HEK293 (cell line): ENCODE measurements at regions not wholly inside any gene's neighbourhood (a gene's known extent, or its start where the extent isn't known, plus 50 kb on each side); places are given as distances from the start of the nearest gene placed in this dataset.
"Not testable (repeated sequence)": the region's sequence is repeated elsewhere in the genome, so short reads cannot be mapped to it uniquely, and the experiment has no call there.

ENCODE experiments used
- CTCF ChIP-seq: fragments of 450-650 bp; formaldehyde crosslinking; IDR thresholded peaks from 2 replicates; pipeline ENCODE4 v1.5.1; 2016; ENCODE audit warnings: missing biosample characterization, missing genetic modification characterization
- ELK4 ChIP-seq: IDR thresholded peaks from 2 replicates; pipeline ENCODE4 v1.6.1; 2011; ENCODE audit warnings: mild to moderate bottlenecking, low read depth, low read length, borderline replicate concordance
- TRIM28 ChIP-seq: IDR thresholded peaks from 2 replicates; pipeline ENCODE4 v1.6.1; 2011; ENCODE audit warnings: low read length, control low read depth, borderline replicate concordance
- ZBTB1 ChIP-seq: fragments of 450-650 bp; formaldehyde crosslinking; IDR thresholded peaks from 2 replicates; pipeline ENCODE4 v1.5.1; 2016; ENCODE audit warnings: missing biosample characterization, missing genetic modification characterization
- ZFP3 ChIP-seq: fragments of 450-650 bp; formaldehyde crosslinking; IDR thresholded peaks from 2 replicates; pipeline ENCODE4 v1.5.1; 2016; ENCODE audit warnings: low read depth, missing biosample characterization, missing genetic modification characterization
- ZNF140 ChIP-seq: fragments of 450-650 bp; formaldehyde crosslinking; IDR thresholded peaks from 2 replicates; pipeline ENCODE4 v1.5.1; 2016; ENCODE audit warnings: missing biosample characterization, missing genetic modification characterization
- ZNF2 ChIP-seq: fragments of 450-650 bp; formaldehyde crosslinking; IDR thresholded peaks from 2 replicates; pipeline ENCODE4 v1.5.1; 2016; ENCODE audit warnings: missing biosample characterization, missing genetic modification characterization
- ZNF274 ChIP-seq, 2 experiments: fragments of 200-500 bp in 1 of 2; fragments of 450-650 bp in 1 of 2; sonication (Bioruptor generic) in 1 of 2; formaldehyde crosslinking in 1 of 2; IDR thresholded peaks; 2 replicates each; pipeline versions ENCODE4 v1.5.1 to v1.6.1; 2014 to 2016; ENCODE audit warnings: borderline replicate concordance in 1 of 2, inconsistent platforms in 1 of 2, low read length in 1 of 2, missing biosample characterization in 1 of 2, missing genetic modification characterization in 1 of 2
- ZNF658 ChIP-seq: fragments of 450-650 bp; formaldehyde crosslinking; IDR thresholded peaks from 2 replicates; pipeline ENCODE4; 2016; ENCODE audit warnings: missing biosample characterization, missing genetic modification characterization
- ZNF768 ChIP-seq: fragments of 450-650 bp; formaldehyde crosslinking; IDR thresholded peaks from 2 replicates; pipeline ENCODE4 v1.5.1; 2018; ENCODE audit warnings: missing biosample characterization, mild to moderate bottlenecking, missing genetic modification characterization
- ZSCAN18 ChIP-seq: fragments of 450-650 bp; formaldehyde crosslinking; IDR thresholded peaks from 2 replicates; pipeline ENCODE4 v1.5.1; 2016; ENCODE audit warnings: missing biosample characterization, missing genetic modification characterization
- ZSCAN30 ChIP-seq: fragments of 450-650 bp; IDR thresholded peaks from 2 replicates; pipeline ENCODE4 v1.5.1; 2018; ENCODE audit warnings: missing biosample characterization, mild to moderate bottlenecking, missing genetic modification characterization, moderate library complexity

- not testable (repeated sequence) for TF ChIP-seq CTCF (tag by site-specific recombination); ZSCAN18 (tag by site-specific recombination); TRIM28; ZNF140 (tag by site-specific recombination); ZBTB1 (tag by site-specific recombination); ZNF658 (tag by site-specific recombination); ZNF768 (tag by site-specific recombination); ELK4; ZNF274 (IDR thresholded peaks at IDR 0.05; ENCODE audit: low read length); ZNF274 (tag by site-specific recombination; IDR thresholded peaks at IDR 0.05; ENCODE audit: borderline replicate concordance); ZFP3 (tag by site-specific recombination); ZSCAN30 (tag by site-specific recombination); ZNF2 (tag by site-specific recombination)
Observed at GRCh38 chr18:70395771-70396170, 106.9 kb downstream of the SOCS6 start.
